ENCODE measurements at regions not wholly inside any gene's neighbourhood (a gene's known extent, or its start where the extent isn't known, plus 50 kb on each side); places are given as distances from the start of the nearest gene placed in this dataset.

DNA sequence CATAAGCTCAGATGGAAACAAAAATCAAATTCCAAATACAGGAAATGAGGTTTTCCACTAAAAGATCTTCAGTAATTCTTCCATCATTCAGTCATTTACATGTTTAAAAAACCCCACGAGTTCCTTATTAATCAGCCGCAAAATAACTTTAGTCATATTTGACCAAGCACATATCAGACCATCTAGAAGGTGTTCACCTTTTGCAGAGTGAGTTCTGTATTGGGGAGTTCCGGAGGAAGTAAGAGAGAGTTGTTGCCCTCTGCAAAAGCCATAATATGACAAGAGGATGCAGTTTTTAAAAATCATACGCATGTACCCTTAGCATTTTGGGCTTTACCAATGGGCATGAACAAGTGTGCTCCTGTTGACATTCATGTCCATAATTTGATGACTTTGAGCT, 61.6 kb downstream of the CCR1 start:
- DNase-seq (ENCODE audit: extremely low read depth in 1 of 2, low read depth in 1 of 2) = no peak

- DNase-seq (ENCODE audit: extremely low read depth in 1 of 2, low read depth in 1 of 2) = no peak
These were observed 62.1 kb downstream of the CCR1 start for GRCh38 chr3:46146021-46146420.

- DNase-seq (ENCODE audit: extremely low read depth in 1 of 2, low read depth in 1 of 2) = no peak
These were observed 63.0 kb downstream of the CCR1 start for GRCh38 chr3:46145147-46145546.

- no peak for DNase-seq (ENCODE audit: extremely low read depth in 1 of 2, low read depth in 1 of 2)
These were observed 64.1 kb downstream of the CCR1 start for GRCh38 chr3:46143951-46144473.

GRCh38 chr3:46141813-46142212, 66.3 kb downstream of the CCR1 start:
- no peak for DNase-seq (ENCODE audit: extremely low read depth in 1 of 2, low read depth in 1 of 2)

DNA sequence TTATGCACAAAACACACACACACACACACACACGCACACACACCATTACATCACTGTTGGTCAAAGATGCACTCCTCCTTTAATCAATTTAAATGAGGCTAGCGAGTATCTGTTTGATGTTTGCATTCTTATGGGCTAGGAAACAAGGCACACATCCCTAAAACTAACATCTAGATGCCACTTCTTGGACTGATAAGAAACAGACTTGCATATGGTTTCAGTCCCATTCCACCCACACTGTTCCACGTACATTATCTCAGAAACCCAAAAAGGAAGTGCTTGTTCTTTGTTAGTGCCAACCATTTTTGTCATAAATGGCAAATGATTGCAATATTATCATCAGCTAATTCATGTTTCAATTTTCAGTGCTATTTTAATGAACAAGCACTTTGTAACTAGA, 69.5 kb downstream of the CCR1 start:
- no peak for DNase-seq (ENCODE audit: extremely low read depth in 1 of 2, low read depth in 1 of 2)

DNA sequence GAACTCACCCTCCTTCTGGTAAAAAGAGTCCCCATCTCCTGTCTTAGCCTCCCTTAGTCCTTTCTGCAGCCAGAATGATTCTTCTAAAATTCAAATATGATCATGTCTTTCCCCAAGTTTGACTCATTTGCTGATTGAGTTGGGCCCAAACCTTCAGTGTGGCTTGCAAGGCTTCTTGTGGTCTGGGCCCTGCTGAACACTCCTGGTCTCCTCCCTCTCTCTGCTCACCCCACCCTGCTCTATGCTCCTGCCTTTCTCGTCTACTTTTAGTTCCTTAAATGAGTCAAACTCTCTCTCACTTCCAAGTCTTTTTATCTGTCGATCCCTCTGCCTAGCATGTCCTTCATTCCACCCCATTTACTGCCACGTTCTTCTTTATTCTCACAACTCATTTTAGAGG, 72.6 kb downstream of the CCR1 start:
- no peak for DNase-seq (ENCODE audit: extremely low read depth in 1 of 2, low read depth in 1 of 2)

DNA sequence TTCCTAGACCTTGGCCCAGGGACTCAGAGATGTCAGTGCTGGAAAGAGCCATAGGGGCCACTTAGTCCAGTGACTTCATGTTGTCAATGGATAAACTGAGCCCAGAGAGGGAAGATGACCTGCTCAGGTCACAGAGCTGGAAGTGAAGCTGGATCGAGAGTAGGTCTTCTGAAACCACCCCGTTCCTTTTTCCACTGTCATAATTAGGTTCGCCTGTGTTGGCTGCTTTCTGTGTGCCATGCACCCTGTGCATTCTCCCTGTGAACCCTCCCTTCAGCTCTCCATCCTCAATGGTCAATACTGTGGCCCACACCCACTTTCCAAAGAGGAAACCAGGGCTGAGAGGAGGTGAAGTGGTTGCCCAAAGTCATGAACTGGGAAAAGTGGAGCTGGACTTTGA, 74.8 kb downstream of the CCR1 start:
- no peak for DNase-seq (ENCODE audit: extremely low read depth in 1 of 2, low read depth in 1 of 2)

DNA sequence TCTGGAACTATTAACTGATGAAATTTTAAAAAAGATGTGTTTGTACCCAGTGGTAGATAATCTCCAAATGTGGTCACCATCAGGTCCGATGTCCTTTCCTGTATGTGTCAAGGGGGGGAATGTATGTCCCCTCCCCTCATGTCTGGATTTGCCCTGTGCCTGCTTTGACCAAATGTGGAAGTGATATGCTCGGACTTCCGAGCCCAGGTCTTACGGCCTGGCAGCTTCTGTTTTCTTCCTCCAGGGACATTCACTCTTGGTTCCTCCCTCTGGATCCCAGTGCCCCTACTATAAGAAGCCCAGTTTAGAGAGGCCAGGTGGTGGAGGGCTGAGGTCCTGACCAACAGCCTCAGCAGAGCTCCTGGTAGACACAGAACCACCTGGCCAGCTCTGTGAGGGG, 75.5 kb downstream of the CCR1 start:
- no peak for DNase-seq (ENCODE audit: extremely low read depth in 1 of 2, low read depth in 1 of 2)

DNA sequence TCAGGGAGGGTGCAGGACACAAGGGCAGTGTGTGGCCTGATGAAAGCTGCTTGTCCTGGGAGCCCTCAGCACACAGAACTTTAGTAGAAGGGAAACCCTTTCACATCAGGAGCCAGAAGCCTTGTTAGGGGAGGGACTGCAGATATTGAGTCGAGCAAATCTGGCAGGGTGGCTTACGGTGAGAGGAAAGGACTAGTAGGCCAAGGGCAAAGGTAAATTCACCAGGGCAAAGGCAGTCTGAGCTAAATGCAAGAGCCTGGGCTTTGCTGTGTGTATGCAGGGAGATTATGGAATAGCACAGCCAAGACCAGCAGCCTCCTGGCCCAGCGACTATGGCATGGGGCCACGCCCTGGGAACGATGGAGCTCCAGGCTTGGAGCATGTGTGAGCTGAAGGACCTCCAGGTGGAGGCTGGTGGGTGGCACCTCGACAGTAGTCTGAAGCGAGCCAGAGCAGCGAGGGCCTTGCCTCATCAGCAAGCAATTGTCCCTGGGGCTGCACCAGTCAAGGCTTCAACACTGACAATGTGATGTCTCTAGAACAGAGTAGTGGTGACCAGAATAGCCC, 76.1 kb downstream of the CCR1 start:
- no peak for DNase-seq (ENCODE audit: extremely low read depth in 1 of 2, low read depth in 1 of 2)

- DNase-seq (ENCODE audit: extremely low read depth in 1 of 2, low read depth in 1 of 2) = no peak
These were observed 77.3 kb downstream of the CCR1 start for GRCh38 chr3:46130631-46131310.

- DNase-seq (ENCODE audit: extremely low read depth in 1 of 2, low read depth in 1 of 2) = no peak
These were observed 78.4 kb downstream of the CCR1 start for GRCh38 chr3:46129588-46130272.

- no peak for DNase-seq (ENCODE audit: extremely low read depth in 1 of 2, low read depth in 1 of 2)
These were observed 80.6 kb downstream of the CCR1 start for GRCh38 chr3:46127503-46127902.

DNA sequence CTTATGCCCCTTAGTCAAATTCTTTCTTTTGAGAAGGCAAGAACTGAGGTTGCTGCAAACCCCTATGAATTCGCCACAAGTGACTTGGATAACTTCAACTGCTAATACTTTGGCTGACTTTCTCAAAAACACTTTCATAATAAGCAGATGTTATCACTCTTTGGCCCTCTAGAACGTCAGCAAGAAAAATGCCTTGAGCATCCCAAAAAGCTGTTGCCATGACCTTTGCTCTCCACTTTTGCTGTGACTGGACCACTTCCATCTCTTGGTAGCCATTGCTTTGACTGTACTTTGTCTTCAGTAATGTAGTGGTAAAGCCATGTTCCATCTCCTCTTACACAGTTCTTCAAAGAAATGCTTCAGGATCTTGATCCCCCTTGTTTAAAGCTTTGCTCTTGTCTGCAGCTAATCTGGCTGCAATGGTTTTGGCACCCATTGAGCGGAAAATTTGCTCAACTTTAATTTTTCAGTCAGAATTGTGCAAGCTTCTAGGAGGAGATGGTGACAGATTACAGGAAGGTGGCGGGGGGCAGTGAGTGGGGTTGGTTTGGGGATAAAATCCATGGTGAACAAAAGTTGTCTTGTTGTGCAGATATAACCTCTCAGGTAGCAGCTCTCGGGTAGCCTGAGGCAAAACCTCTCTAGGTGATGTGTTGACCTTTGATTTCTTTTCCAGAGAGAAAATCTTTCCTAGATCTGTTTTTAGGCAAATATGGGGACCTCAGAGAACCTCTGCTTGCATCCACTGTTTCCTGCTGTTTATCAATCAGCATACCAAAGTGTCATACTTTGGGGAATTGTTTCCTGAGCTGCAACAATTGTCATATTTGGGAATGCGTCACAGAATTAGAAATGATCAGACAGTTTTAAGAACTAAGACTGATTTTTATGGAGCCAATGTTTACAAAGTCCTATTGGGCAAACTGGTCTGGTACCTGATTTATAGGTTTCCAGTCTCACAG, 83.6 kb downstream of the CCR1 start:
- no peak for DNase-seq (ENCODE audit: extremely low read depth in 1 of 2, low read depth in 1 of 2)

- no peak for DNase-seq (ENCODE audit: extremely low read depth in 1 of 2, low read depth in 1 of 2)
These were observed 84.5 kb downstream of the CCR1 start for GRCh38 chr3:46123646-46124045.

DNA sequence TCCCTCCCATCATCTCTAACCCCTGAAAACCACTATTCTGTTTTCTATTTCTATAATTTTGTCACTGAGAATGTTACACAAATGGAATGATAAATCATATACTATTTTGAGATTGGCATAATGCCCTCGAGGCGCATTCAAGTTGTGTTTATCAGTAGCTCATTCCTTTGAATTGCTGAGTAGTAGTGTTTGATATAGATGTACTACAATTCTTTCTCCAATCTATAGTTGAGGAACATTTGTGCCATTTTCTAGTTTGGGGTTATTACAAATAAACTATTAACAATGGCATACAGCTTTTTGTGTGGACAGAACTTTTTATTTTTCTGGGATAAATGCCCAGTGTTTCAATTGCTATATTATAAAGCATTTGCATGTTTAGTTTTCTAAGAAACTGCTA, 86.0 kb downstream of the CCR1 start:
- DNase-seq (ENCODE audit: extremely low read depth in 1 of 2, low read depth in 1 of 2) = no peak

GRCh38 chr3:46120983-46121382, 87.1 kb downstream of the CCR1 start:
- no peak for DNase-seq (ENCODE audit: extremely low read depth in 1 of 2, low read depth in 1 of 2)

- no peak for DNase-seq (ENCODE audit: extremely low read depth in 1 of 2, low read depth in 1 of 2)
These were observed 88.2 kb downstream of the CCR1 start for GRCh38 chr3:46119709-46120498.

GRCh38 chr3:46119253-46119652, 88.9 kb downstream of the CCR1 start:
- no peak for DNase-seq (ENCODE audit: extremely low read depth in 1 of 2, low read depth in 1 of 2)

DNA sequence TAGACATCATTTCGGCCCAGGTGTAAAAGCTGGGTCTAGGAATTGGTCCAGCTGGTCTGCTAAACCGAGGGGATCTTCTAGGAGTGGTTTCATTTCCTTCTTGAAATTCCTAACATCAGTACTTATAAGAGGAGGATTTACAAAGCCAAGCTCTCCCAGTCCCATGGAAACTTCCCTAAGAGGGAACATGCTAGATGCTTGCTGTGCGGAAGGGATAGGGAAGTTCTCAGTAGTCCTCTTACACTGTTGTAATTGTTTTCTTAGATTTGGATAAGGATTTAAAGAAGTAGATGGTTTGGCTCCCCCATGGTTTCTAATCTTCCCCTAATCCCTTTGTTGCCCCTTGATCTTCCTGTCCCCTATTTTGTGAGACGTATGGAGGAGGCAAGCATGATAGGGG, 89.7 kb upstream of the XCR1 start:
- DNase-seq (ENCODE audit: extremely low read depth in 1 of 2, low read depth in 1 of 2) = no peak
